ENCODE measurements at regions not wholly inside any gene's neighbourhood (a gene's known extent, or its start where the extent isn't known, plus 50 kb on each side); places are given as distances from the start of the nearest gene placed in this dataset.
"Not testable (repeated sequence)": the region's sequence is repeated elsewhere in the genome, so short reads cannot be mapped to it uniquely, and the experiment has no call there.

DNA sequence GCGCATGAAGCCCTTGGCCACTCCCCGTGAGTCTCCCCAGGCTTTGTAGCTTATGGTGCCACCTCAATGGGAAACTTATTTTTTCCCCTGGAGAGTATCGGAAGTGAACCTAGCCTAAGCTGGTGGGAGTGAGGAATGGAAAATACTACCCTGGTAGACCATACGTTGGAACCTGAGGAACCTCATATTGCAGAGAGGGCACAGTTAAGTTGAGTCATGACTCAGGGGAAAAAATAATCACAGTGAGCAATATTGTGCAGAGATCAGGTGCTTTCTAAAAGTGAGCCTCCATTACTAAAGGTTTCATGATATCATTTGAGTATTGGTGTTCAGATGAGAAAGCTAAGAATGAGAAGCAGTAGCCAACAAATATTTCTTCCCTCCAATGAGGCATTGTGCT is 360.5 kb upstream of the NT5C1B start:
- H4K20me1 ChIP-seq (ENCODE audit: control insufficient read depth, extremely low read depth, insufficient read depth, low read length) = no peaks in the 10 kb centered on the region
- no peak overlapping the region for H3K4me3 ChIP-seq (ENCODE audit: control insufficient read depth in 2 of 3, extremely low read depth in 1 of 3, insufficient read depth in 2 of 3, low read depth in 1 of 3, low read length in 3 of 3)
- no peaks in the 10 kb centered on the region for H3K9me1 ChIP-seq (ENCODE audit: control insufficient read depth, extremely low read depth, insufficient read depth, low read length)
- TF ChIP-seq, protein P1, sequence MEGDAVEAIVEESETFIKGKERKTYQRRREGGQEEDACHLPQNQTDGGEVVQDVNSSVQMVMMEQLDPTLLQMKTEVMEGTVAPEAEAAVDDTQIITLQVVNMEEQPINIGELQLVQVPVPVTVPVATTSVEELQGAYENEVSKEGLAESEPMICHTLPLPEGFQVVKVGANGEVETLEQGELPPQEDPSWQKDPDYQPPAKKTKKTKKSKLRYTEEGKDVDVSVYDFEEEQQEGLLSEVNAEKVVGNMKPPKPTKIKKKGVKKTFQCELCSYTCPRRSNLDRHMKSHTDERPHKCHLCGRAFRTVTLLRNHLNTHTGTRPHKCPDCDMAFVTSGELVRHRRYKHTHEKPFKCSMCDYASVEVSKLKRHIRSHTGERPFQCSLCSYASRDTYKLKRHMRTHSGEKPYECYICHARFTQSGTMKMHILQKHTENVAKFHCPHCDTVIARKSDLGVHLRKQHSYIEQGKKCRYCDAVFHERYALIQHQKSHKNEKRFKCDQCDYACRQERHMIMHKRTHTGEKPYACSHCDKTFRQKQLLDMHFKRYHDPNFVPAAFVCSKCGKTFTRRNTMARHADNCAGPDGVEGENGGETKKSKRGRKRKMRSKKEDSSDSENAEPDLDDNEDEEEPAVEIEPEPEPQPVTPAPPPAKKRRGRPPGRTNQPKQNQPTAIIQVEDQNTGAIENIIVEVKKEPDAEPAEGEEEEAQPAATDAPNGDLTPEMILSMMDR (optimal IDR thresholded peaks at IDR 0.05 in 1 of 3, IDR thresholded peaks at IDR 0.05 in 1 of 3, conservative IDR thresholded peaks at IDR 0.05 in 1 of 3; ENCODE audit: extremely low read depth in 1 of 3, insufficient read depth in 2 of 3, low read length in 3 of 3) = no peak
- no peak for TF ChIP-seq EZH2 (IDR thresholded peaks at IDR 0.05; ENCODE audit: low read length)
- H3K9ac ChIP-seq (ENCODE audit: control insufficient read depth, extremely low read depth, insufficient read depth, low read length) = no peak overlapping the region
- no peak overlapping the region for H3K27ac ChIP-seq (ENCODE audit: control insufficient read depth, insufficient read depth, low read length)
- FAIRE-seq (no peak), DNase-seq (ENCODE audit: low read depth, low spot score) (no peak)
- no peaks in the 10 kb centered on the region for H3K4me1 ChIP-seq (ENCODE audit: control insufficient read depth, extremely low read depth, insufficient read depth, low read length)
- H3K36me3 ChIP-seq (ENCODE audit: control insufficient read depth in 2 of 2, extremely low read depth in 1 of 2, insufficient read depth in 2 of 2, low read length in 2 of 2) = no peaks in the 10 kb centered on the region
- H3K9me3 ChIP-seq (ENCODE audit: control insufficient read depth, low read depth, low read length) = no peaks in the 10 kb centered on the region
- H2AFZ ChIP-seq (ENCODE audit: control insufficient read depth, low read length) = no peak overlapping the region
- no peaks in the 10 kb centered on the region for H3K27me3 ChIP-seq (ENCODE audit: control insufficient read depth, extremely low read depth, insufficient read depth, low read length)
- dilution Hi-C loops (cut with MboI; ENCODE audit: extremely low pct_ligation_motif_present, low sequenced_read_pairs) = no loop called here
- H3K79me2 ChIP-seq (ENCODE audit: control insufficient read depth, insufficient read depth, low read length) = no peaks in the 10 kb centered on the region
- no peak overlapping the region for H3K4me2 ChIP-seq (ENCODE audit: control insufficient read depth, extremely low read depth, insufficient read depth, low read depth, low read length)

DNA sequence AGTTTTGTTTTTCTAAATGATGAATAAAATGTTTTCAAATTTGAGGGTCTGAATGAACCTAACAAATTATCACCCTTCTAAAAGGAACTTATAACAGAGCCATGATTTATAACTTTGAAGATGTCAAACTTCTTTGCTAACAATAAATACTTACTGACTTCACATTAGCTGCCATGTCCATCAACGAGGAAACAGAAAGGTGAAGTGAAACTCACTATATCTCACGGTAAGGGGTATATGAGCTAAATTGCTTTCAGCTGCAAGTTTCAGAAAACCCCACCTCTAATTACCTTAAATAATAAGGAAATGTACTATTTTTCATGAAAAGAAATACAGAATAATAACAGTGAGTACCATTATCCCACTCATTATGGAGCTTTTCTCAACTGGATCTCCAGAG is 350.8 kb upstream of the NT5C1B start:
- Histone ChIP-seq H3K4me3 (ENCODE audit: control insufficient read depth in 2 of 3, extremely low read depth in 1 of 3, insufficient read depth in 2 of 3, low read depth in 1 of 3, low read length in 3 of 3) (no peak overlapping the region), H3K36me3 (ENCODE audit: control insufficient read depth in 2 of 2, extremely low read depth in 1 of 2, insufficient read depth in 2 of 2, low read length in 2 of 2) (no peaks in the 10 kb centered on the region), H4K20me1 (ENCODE audit: control insufficient read depth, extremely low read depth, insufficient read depth, low read length) (no peaks in the 10 kb centered on the region), H3K4me2 (ENCODE audit: control insufficient read depth, extremely low read depth, insufficient read depth, low read depth, low read length) (no peak overlapping the region), H3K27me3 (ENCODE audit: control insufficient read depth, extremely low read depth, insufficient read depth, low read length) (no peaks in the 10 kb centered on the region), H3K9ac (ENCODE audit: control insufficient read depth, extremely low read depth, insufficient read depth, low read length) (no peak overlapping the region), H3K9me3 (ENCODE audit: control insufficient read depth, low read depth, low read length) (no peaks in the 10 kb centered on the region), H3K27ac (ENCODE audit: control insufficient read depth, insufficient read depth, low read length) (no peak overlapping the region), H2AFZ (ENCODE audit: control insufficient read depth, low read length) (no peak overlapping the region), H3K79me2 (ENCODE audit: control insufficient read depth, insufficient read depth, low read length) (no peaks in the 10 kb centered on the region), H3K4me1 (ENCODE audit: control insufficient read depth, extremely low read depth, insufficient read depth, low read length) (no peaks in the 10 kb centered on the region), H3K9me1 (ENCODE audit: control insufficient read depth, extremely low read depth, insufficient read depth, low read length) (no peaks in the 10 kb centered on the region)
- dilution Hi-C loops (cut with MboI; ENCODE audit: extremely low pct_ligation_motif_present, low sequenced_read_pairs) = no loop called here
- no peak for TF ChIP-seq EZH2 (IDR thresholded peaks at IDR 0.05; ENCODE audit: low read length)
- DNase-seq (ENCODE audit: low read depth, low spot score) (no peak), FAIRE-seq (no peak)

DNA sequence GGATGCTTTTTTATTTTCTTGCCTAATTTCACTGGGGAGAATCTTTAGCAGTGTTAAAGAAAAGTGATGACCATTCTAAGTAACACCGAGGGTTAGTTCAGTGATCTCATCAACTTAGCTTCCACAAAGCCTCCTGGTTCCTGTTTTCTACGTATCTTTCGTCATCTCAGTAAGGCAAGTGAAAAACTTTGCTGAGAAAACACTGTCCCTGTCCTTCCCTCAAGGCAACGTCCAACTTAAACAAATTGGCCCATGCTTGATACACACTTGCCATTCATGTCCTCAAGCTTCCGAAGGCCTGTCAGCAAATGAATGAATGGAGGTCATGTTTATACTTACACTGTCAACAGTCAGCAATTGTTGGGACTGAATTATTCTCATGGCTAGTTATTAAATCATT is 350.4 kb upstream of the NT5C1B start:
- dilution Hi-C loops (cut with MboI; ENCODE audit: extremely low pct_ligation_motif_present, low sequenced_read_pairs); FAIRE-seq; H4K20me1 ChIP-seq (ENCODE audit: control insufficient read depth, extremely low read depth, insufficient read depth, low read length): not testable (repeated sequence)

More for the DNA sequence above, 350.4 kb upstream of the NT5C1B start:
- H3K79me2 ChIP-seq (ENCODE audit: control insufficient read depth, insufficient read depth, low read length); H3K9ac ChIP-seq (ENCODE audit: control insufficient read depth, extremely low read depth, insufficient read depth, low read length); H3K4me3 ChIP-seq (ENCODE audit: control insufficient read depth in 2 of 3, extremely low read depth in 1 of 3, insufficient read depth in 2 of 3, low read depth in 1 of 3, low read length in 3 of 3); H3K4me2 ChIP-seq (ENCODE audit: control insufficient read depth, extremely low read depth, insufficient read depth, low read depth, low read length); H3K4me1 ChIP-seq (ENCODE audit: control insufficient read depth, extremely low read depth, insufficient read depth, low read length); H3K27ac ChIP-seq (ENCODE audit: control insufficient read depth, insufficient read depth, low read length); H3K36me3 ChIP-seq (ENCODE audit: control insufficient read depth in 2 of 2, extremely low read depth in 1 of 2, insufficient read depth in 2 of 2, low read length in 2 of 2); H2AFZ ChIP-seq (ENCODE audit: control insufficient read depth, low read length); H3K27me3 ChIP-seq (ENCODE audit: control insufficient read depth, extremely low read depth, insufficient read depth, low read length); H3K9me3 ChIP-seq (ENCODE audit: control insufficient read depth, low read depth, low read length); DNase-seq (ENCODE audit: low read depth, low spot score); H3K9me1 ChIP-seq (ENCODE audit: control insufficient read depth, extremely low read depth, insufficient read depth, low read length): not testable (repeated sequence)

All from keratinocyte (primary cell).